ENCODE measurements at regions not wholly inside any gene's neighbourhood (a gene's known extent, or its start where the extent isn't known, plus 50 kb on each side); places are given as distances from the start of the nearest gene placed in this dataset.

- TF ChIP-seq CTCF (IDR thresholded peaks at IDR 0.05): no peak
- TF ChIP-seq POLR2A (IDR thresholded peaks at IDR 0.05): no peak
Measured at GRCh38 chr1:54476530-54477109, 70.4 kb upstream of the SSBP3 start.

Measured in esophagus squamous epithelium (tissue), 4 donors.